ENCODE measurements at regions not wholly inside any gene's neighbourhood (a gene's known extent, or its start where the extent isn't known, plus 50 kb on each side); places are given as distances from the start of the nearest gene placed in this dataset.

DNA sequence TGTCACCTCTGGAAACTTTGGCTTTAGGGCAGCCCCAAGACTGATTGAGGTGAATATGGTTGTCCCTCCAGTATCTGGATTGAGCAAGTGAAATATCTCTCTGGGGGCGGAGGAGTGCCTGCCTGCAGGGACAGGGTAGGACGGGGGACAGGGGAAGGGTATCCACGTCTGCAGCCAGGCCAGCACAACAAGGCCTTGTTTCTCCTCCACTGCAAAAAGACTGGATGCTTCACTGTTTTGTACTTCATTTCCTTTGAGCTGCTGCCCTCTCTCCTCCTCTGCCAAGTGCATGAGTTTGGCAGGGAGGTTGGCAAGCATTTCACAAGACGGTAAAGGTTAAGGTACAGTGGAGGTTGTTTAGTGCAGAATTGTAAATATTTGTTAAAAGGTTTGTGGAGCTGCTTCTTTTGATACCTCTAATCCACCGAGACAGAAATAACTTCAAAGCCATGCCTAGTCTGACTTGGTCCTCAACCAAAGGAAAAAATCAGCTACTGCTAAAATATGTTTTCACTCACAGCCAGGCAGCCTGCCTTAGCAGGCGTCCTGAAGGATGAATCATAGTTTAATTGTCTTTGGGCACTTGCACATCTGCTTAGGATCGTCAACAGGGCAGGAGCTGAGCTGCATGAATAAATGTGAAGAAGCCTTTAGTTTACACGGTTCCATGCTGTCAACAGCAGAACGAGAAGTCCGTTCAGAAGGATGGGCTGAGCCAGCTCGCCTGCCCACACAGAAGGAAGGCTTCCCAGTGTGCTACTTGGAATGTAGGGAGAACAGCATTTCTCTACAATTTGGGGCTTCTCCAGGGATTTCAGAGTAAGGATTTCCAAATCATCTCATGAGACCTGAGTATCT, 269.7 kb downstream of the TTC6 start:
- TF ChIP-seq, protein P1, sequence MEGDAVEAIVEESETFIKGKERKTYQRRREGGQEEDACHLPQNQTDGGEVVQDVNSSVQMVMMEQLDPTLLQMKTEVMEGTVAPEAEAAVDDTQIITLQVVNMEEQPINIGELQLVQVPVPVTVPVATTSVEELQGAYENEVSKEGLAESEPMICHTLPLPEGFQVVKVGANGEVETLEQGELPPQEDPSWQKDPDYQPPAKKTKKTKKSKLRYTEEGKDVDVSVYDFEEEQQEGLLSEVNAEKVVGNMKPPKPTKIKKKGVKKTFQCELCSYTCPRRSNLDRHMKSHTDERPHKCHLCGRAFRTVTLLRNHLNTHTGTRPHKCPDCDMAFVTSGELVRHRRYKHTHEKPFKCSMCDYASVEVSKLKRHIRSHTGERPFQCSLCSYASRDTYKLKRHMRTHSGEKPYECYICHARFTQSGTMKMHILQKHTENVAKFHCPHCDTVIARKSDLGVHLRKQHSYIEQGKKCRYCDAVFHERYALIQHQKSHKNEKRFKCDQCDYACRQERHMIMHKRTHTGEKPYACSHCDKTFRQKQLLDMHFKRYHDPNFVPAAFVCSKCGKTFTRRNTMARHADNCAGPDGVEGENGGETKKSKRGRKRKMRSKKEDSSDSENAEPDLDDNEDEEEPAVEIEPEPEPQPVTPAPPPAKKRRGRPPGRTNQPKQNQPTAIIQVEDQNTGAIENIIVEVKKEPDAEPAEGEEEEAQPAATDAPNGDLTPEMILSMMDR (IDR thresholded peaks at IDR 0.05), result no peak
- TF ChIP-seq SIN3A (IDR thresholded peaks at IDR 0.05; ENCODE audit: borderline replicate concordance, insufficient read depth, low read depth, low read length) (no peak), POLR2AphosphoS5 (IDR thresholded peaks at IDR 0.05; ENCODE audit: low read depth, low read length) (no peak), TCF7L2 (IDR thresholded peaks at IDR 0.05; ENCODE audit: low read depth, low read length) (no peak)
- TF ChIP-seq, protein P2, sequence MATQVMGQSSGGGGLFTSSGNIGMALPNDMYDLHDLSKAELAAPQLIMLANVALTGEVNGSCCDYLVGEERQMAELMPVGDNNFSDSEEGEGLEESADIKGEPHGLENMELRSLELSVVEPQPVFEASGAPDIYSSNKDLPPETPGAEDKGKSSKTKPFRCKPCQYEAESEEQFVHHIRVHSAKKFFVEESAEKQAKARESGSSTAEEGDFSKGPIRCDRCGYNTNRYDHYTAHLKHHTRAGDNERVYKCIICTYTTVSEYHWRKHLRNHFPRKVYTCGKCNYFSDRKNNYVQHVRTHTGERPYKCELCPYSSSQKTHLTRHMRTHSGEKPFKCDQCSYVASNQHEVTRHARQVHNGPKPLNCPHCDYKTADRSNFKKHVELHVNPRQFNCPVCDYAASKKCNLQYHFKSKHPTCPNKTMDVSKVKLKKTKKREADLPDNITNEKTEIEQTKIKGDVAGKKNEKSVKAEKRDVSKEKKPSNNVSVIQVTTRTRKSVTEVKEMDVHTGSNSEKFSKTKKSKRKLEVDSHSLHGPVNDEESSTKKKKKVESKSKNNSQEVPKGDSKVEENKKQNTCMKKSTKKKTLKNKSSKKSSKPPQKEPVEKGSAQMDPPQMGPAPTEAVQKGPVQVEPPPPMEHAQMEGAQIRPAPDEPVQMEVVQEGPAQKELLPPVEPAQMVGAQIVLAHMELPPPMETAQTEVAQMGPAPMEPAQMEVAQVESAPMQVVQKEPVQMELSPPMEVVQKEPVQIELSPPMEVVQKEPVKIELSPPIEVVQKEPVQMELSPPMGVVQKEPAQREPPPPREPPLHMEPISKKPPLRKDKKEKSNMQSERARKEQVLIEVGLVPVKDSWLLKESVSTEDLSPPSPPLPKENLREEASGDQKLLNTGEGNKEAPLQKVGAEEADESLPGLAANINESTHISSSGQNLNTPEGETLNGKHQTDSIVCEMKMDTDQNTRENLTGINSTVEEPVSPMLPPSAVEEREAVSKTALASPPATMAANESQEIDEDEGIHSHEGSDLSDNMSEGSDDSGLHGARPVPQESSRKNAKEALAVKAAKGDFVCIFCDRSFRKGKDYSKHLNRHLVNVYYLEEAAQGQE (IDR thresholded peaks at IDR 0.05; ENCODE audit: insufficient read depth in 1 of 2, low read depth in 2 of 2, low read length in 1 of 2), result no peak
- no TSS peak for BruUV-seq (replicated peaks)
- in situ Hi-C loops (cut with HindIII; ENCODE audit: low pct_unique_long_range_greater_than_20kb, low sequenced_read_pairs), result no loop called here

DNA sequence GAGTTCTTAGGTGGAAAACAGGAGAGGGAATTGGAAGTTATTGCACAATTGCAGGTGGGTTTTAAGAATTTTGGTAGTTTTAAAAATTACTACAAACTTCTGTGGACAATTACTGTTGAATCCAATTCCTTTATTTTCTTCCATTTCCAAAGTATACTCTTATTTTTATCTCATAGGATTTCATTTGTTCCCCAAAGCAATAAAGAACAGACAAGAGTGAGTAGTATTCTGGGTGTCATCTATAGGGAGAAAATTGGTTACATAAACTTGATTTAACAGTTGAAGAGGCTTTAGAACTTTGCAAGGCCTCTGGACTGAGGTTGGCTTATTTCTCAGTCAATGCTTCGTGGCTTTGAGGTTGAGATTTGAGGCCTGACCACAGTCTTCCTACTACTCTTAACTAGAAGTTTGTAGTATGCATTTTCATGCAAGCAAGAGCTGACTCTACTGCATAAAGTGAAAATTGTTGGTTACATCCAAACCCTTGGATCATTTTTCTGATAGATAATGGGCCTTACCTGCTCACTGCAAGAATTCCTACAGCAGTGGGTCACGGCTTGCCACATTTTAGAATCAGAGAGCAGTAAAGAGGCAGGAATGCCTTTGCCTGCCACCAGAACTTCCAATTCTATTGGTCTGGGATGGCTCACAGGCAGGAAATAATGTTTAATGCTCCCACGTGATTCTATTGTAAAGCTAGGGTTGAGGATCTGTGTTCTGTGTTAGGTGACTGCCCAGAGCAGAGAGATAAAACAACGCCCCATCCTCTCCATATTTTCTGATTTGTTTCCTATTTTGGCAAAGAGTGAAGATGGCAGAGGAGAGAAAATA, 270.5 kb downstream of the TTC6 start:
- TF ChIP-seq, protein P1 (IDR thresholded peaks at IDR 0.05), result no peak
- TF ChIP-seq TCF7L2 (IDR thresholded peaks at IDR 0.05; ENCODE audit: low read depth, low read length) (no peak), POLR2AphosphoS5 (IDR thresholded peaks at IDR 0.05; ENCODE audit: low read depth, low read length) (no peak), SIN3A (IDR thresholded peaks at IDR 0.05; ENCODE audit: borderline replicate concordance, insufficient read depth, low read depth, low read length) (no peak)
- TF ChIP-seq, protein P2 (IDR thresholded peaks at IDR 0.05; ENCODE audit: insufficient read depth in 1 of 2, low read depth in 2 of 2, low read length in 1 of 2), result no peak
- intact Hi-C loops (cut with micrococcal nuclease; ENCODE audit: unreplicated experiment) (no loop called here), in situ Hi-C loops (cut with HindIII; ENCODE audit: low pct_unique_long_range_greater_than_20kb, low sequenced_read_pairs) (no loop called here)
- Histone ChIP-seq H3K4me1 (ENCODE audit: control insufficient read depth, insufficient read depth, low read length) (no peaks in the 10 kb centered on the region), H3K27ac (ENCODE audit: low read length) (no peak overlapping the region), H3K9me3 (ENCODE audit: control insufficient read depth, insufficient read depth, low read depth, low read length) (no peaks in the 10 kb centered on the region), H3K36me3 (ENCODE audit: control insufficient read depth, insufficient read depth, low read length) (no peaks in the 10 kb centered on the region), H3K27me3 (ENCODE audit: control insufficient read depth, insufficient read depth, low read length) (no peaks in the 10 kb centered on the region), H3K4me3 (ENCODE audit: low read depth in 2 of 2, low read length in 2 of 2) (no peak overlapping the region)
- BruUV-seq (replicated peaks), result no TSS peak
- POLR2A ChIA-PET, result no interaction called here
- CTCF ChIA-PET, result no interaction called here
- ATAC-seq (no peak), DNase-seq (ENCODE audit: low read depth, low spot score) (no peak)

More for the DNA sequence above, 269.7 kb downstream of the TTC6 start:
- intact Hi-C loops (cut with micrococcal nuclease; ENCODE audit: unreplicated experiment), result no loop called here
- H3K36me3 ChIP-seq (ENCODE audit: control insufficient read depth, insufficient read depth, low read length), result no peaks in the 10 kb centered on the region
- POLR2A ChIA-PET, result no interaction called here
- no peak overlapping the region for H3K27ac ChIP-seq (ENCODE audit: low read length)
- ATAC-seq (no peak), DNase-seq (ENCODE audit: low read depth, low spot score) (no peak)
- H3K27me3 ChIP-seq (ENCODE audit: control insufficient read depth, insufficient read depth, low read length), result no peaks in the 10 kb centered on the region
- H3K9me3 ChIP-seq (ENCODE audit: control insufficient read depth, insufficient read depth, low read depth, low read length), result no peaks in the 10 kb centered on the region
- no peak overlapping the region for H3K4me3 ChIP-seq (ENCODE audit: low read depth in 2 of 2, low read length in 2 of 2)
- CTCF ChIA-PET, result no interaction called here
- no peaks in the 10 kb centered on the region for H3K4me1 ChIP-seq (ENCODE audit: control insufficient read depth, insufficient read depth, low read length)
